ENCODE measurements at regions not wholly inside any gene's neighbourhood (a gene's known extent, or its start where the extent isn't known, plus 50 kb on each side); places are given as distances from the start of the nearest gene placed in this dataset.

DNA sequence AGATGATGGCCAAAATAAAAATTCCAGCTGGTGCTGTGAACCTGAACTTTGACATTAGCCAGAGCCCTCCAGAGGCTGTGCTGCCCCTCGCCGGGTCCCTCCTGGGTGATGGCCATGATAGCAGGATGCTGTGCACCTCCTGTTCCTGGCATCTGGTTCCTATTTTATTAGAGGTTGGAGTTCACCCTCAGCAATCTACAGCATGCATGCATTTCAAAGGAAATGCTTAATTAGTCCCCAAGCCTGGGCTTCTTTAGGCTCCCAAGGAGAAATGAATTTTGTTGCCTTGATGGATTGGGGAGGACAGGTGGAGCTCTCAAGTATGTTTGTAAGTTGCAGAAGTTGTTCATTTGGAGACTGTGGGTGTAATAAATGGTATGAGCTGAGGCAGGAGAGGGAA lies 166.9 kb downstream of the GLI2 start:
- TF ChIP-seq GATA2 (IDR thresholded peaks at IDR 0.05; ENCODE audit: low read depth, low read length) (peak; percentile 97), GATA3 (IDR thresholded peaks at IDR 0.05; ENCODE audit: low read depth, low read length) (no peak; the same call in 1 of the 2 replicates)

Measured in SH-SY5Y (cell line).